A549 (cell line): ENCODE measurements at regions not wholly inside any gene's neighbourhood (a gene's known extent, or its start where the extent isn't known, plus 50 kb on each side); places are given as distances from the start of the nearest gene placed in this dataset.

Experiments
- CEBPB ChIP-seq, 2 experiments: fragments of >200 bp in 1 of 2; sonication (Bioruptor Twin) in 1 of 2; formaldehyde crosslinking in 1 of 2; IDR thresholded peaks; 2 replicates each; pipeline ENCODE4 v1.6.1; 2012 to 2016
- ESRRA ChIP-seq: fragments of 150-350 bp; IDR thresholded peaks from 2 replicates; pipeline ENCODE4 v1.6.1; 2014; ENCODE audit warnings: mild to moderate bottlenecking, low read length, borderline replicate concordance
- POLR2A ChIP-seq: IDR thresholded peaks from 2 replicates; pipeline ENCODE4 v1.6.1; 2012; ENCODE audit warnings: mild to moderate bottlenecking, low read length
- TF ChIP-seq, protein P1 (sequence below): fragments of >200 bp; sonication (Bioruptor Twin); formaldehyde crosslinking; IDR thresholded peaks from 3 replicates; pipeline ENCODE4 v1.5.1; 2016

DNA sequence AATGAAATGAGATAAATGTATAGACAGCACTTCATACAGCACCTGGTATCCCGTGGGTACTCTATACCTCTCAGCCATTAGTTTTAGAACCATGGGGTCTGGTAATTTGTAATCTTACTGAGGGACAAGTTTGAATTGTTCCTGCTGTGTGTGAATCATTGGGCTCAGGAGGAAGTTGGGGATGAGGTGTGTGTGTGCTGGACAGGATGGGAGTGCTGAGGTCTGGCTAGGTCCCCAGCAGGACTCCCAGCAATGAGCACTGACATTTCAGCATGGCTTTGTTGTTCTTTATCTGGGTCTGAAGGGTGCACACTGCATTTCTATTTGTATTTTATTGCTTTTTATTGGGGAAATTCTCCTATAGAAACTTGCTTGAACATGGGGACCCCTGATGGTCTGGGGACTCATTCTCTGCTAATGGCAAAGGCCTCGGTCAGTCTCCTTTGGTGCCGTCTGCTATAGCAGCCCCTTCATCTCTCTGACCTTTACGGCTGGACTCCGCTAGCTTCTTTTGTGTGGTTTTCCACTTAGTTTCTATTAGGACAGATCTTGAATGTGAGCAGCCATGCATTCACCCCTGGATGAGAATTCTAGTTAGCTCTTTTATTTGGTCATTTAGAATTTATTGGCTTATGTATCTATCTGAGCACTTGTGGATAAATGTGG, 98.1 kb downstream of the SREK1 start:
- TF ChIP-seq ESRRA, result no peak
- TF ChIP-seq POLR2A, result no peak
- TF ChIP-seq, protein P1, sequence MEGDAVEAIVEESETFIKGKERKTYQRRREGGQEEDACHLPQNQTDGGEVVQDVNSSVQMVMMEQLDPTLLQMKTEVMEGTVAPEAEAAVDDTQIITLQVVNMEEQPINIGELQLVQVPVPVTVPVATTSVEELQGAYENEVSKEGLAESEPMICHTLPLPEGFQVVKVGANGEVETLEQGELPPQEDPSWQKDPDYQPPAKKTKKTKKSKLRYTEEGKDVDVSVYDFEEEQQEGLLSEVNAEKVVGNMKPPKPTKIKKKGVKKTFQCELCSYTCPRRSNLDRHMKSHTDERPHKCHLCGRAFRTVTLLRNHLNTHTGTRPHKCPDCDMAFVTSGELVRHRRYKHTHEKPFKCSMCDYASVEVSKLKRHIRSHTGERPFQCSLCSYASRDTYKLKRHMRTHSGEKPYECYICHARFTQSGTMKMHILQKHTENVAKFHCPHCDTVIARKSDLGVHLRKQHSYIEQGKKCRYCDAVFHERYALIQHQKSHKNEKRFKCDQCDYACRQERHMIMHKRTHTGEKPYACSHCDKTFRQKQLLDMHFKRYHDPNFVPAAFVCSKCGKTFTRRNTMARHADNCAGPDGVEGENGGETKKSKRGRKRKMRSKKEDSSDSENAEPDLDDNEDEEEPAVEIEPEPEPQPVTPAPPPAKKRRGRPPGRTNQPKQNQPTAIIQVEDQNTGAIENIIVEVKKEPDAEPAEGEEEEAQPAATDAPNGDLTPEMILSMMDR, result no peak
- TF ChIP-seq CEBPB (IDR thresholded peaks at IDR 0.05), result no peak
